ENCODE measurements at regions not wholly inside any gene's neighbourhood (a gene's known extent, or its start where the extent isn't known, plus 50 kb on each side); places are given as distances from the start of the nearest gene placed in this dataset.

GRCh38 chrX:51798701-51799100 is 55.5 kb downstream of the GSPT2 start:
- Mint-ChIP-seq H3K36me3 (ENCODE audit: low read depth) (peaks cover 3% of the 10 kb centered on the region), H3K4me3 (no peak overlapping the region), H3K27me3 (no peaks in the 10 kb centered on the region), H3K9me3 (ENCODE audit: low read depth) (no peaks in the 10 kb centered on the region), H3K4me1 (peaks cover 5% of the 10 kb centered on the region), H3K27ac (no peak overlapping the region)
- DNase-seq = no peak
- no peak for ATAC-seq
- intact Hi-C loops (cut with DNase I, micrococcal nuclease) = no loop called here
- POLR2A ChIA-PET = no interaction called here
- CTCF ChIA-PET = no interaction called here

GRCh38 chrX:51802917-51803688 is 59.9 kb downstream of the GSPT2 start:
- Mint-ChIP-seq H3K27ac (peak overlapping the region; percentile 98), H3K27me3 (no peaks in the 10 kb centered on the region), H3K9me3 (ENCODE audit: low read depth) (no peaks in the 10 kb centered on the region), H3K4me1 (peaks cover 21% of the 10 kb centered on the region), H3K4me3 (peak overlapping the region; percentile 100), H3K36me3 (ENCODE audit: low read depth) (peaks cover 10% of the 10 kb centered on the region)
- intact Hi-C loops (cut with DNase I, micrococcal nuclease) = loop anchor here (1.0 to 10.0 kb wide), 4 partner anchors 60 to 308 kb away; partner anchors contain the start of genes GSPT2 (in 2 of the 2), MAGED1 (in 1 of the 2) and NUDT11 (in 1 of the 2)
- peak; percentile 93 for ATAC-seq
- peak; percentile 72 for DNase-seq
- ChIA-PET POLR2A (no interaction called here), CTCF (interaction anchor here (0.8 kb wide), 1 partner anchor 162 kb away, joined by 3 read pairs; no protein-coding TSS in a partner anchor)

- ATAC-seq = no peak
- Mint-ChIP-seq H3K4me1 (peaks cover 21% of the 10 kb centered on the region), H3K4me3 (peak overlapping the region; percentile 100), H3K27me3 (no peaks in the 10 kb centered on the region), H3K27ac (no peak overlapping the region), H3K9me3 (ENCODE audit: low read depth) (no peaks in the 10 kb centered on the region), H3K36me3 (ENCODE audit: low read depth) (peaks cover 10% of the 10 kb centered on the region)
- CTCF ChIA-PET = no interaction called here
- intact Hi-C loops (cut with DNase I, micrococcal nuclease) = loop anchor here (1.0 to 10.0 kb wide), 4 partner anchors 61 to 309 kb away; partner anchors contain the start of genes GSPT2 (in 1 of the 2), MAGED1 (in 1 of the 2) and NUDT11 (in 1 of the 2)
- DNase-seq = no peak
- POLR2A ChIA-PET = no interaction called here
Measured at GRCh38 chrX:51803833-51804232, 60.6 kb downstream of the GSPT2 start.

- ChIA-PET POLR2A (no interaction called here), CTCF (no interaction called here)
- H3K27me3 Mint-ChIP-seq = no peaks in the 10 kb centered on the region
- no peak for DNase-seq
- no peak for ATAC-seq
- intact Hi-C loops (cut with DNase I, micrococcal nuclease) = loop anchor here in 1 of 2 experiments (10.0 kb wide), 1 partner anchor 310 kb away; the partner anchor contains the start of gene NUDT11
- H3K9me3 Mint-ChIP-seq (ENCODE audit: low read depth) = no peaks in the 10 kb centered on the region
- H3K36me3 Mint-ChIP-seq (ENCODE audit: low read depth) = peaks cover 10% of the 10 kb centered on the region
- no peak overlapping the region for H3K4me3 Mint-ChIP-seq
- H3K4me1 Mint-ChIP-seq = peaks cover 24% of the 10 kb centered on the region
- no peak overlapping the region for H3K27ac Mint-ChIP-seq
Measured at GRCh38 chrX:51804741-51805140, 61.5 kb downstream of the GSPT2 start.

GRCh38 chrX:51813886-51814460 is 70.7 kb downstream of the GSPT2 start:
- ATAC-seq (no peak), DNase-seq (no peak)
- H3K4me1 Mint-ChIP-seq = peaks cover 18% of the 10 kb centered on the region
- H3K36me3 Mint-ChIP-seq (ENCODE audit: low read depth) = peaks cover 11% of the 10 kb centered on the region
- no peaks in the 10 kb centered on the region for H3K9me3 Mint-ChIP-seq (ENCODE audit: low read depth)
- no peak overlapping the region for H3K27ac Mint-ChIP-seq
- ChIA-PET POLR2A (no interaction called here), CTCF (no interaction called here)
- H3K27me3 Mint-ChIP-seq = no peaks in the 10 kb centered on the region
- H3K4me3 Mint-ChIP-seq = no peak overlapping the region
- intact Hi-C loops (cut with DNase I, micrococcal nuclease) = no loop called here

- ChIA-PET POLR2A (no interaction called here), CTCF (no interaction called here)
- no peaks in the 10 kb centered on the region for H3K27me3 Mint-ChIP-seq
- DNase-seq (no peak), ATAC-seq (no peak)
- H3K4me3 Mint-ChIP-seq = no peak overlapping the region
- no peaks in the 10 kb centered on the region for H3K9me3 Mint-ChIP-seq (ENCODE audit: low read depth)
- peaks cover 8% of the 10 kb centered on the region for H3K36me3 Mint-ChIP-seq (ENCODE audit: low read depth)
- intact Hi-C loops (cut with DNase I, micrococcal nuclease) = no loop called here
- no peak overlapping the region for H3K27ac Mint-ChIP-seq
- H3K4me1 Mint-ChIP-seq = peaks cover 54% of the 10 kb centered on the region
Measured at GRCh38 chrX:51824061-51824460, 69.4 kb upstream of the MAGED1 start.

- intact Hi-C loops (cut with DNase I, micrococcal nuclease) = no loop called here
- ATAC-seq (no peak), DNase-seq (no peak)
- POLR2A ChIA-PET = no interaction called here
- H3K27me3 Mint-ChIP-seq = no peaks in the 10 kb centered on the region
- peaks cover 10% of the 10 kb centered on the region for H3K36me3 Mint-ChIP-seq (ENCODE audit: low read depth)
- no peaks in the 10 kb centered on the region for H3K9me3 Mint-ChIP-seq (ENCODE audit: low read depth)
- peaks cover 48% of the 10 kb centered on the region for H3K4me1 Mint-ChIP-seq
- H3K27ac Mint-ChIP-seq = no peak overlapping the region
- no peak overlapping the region for H3K4me3 Mint-ChIP-seq
- CTCF ChIA-PET = interaction anchor here (0.7 kb wide), 1 partner anchor 92 kb away, joined by 3 read pairs; no protein-coding TSS in a partner anchor
Measured at GRCh38 chrX:51825436-51825835, 68.0 kb upstream of the MAGED1 start.

- intact Hi-C loops (cut with DNase I, micrococcal nuclease) = no loop called here
- Mint-ChIP-seq H3K27me3 (no peaks in the 10 kb centered on the region), H3K27ac (no peak overlapping the region), H3K4me3 (no peak overlapping the region), H3K4me1 (peaks cover 11% of the 10 kb centered on the region), H3K36me3 (ENCODE audit: low read depth) (peaks cover 14% of the 10 kb centered on the region), H3K9me3 (ENCODE audit: low read depth) (no peaks in the 10 kb centered on the region)
- POLR2A ChIA-PET = no interaction called here
- CTCF ChIA-PET = no interaction called here
- no peak for ATAC-seq
- DNase-seq = no peak
Measured at GRCh38 chrX:51834076-51834475, 59.3 kb upstream of the MAGED1 start.

GRCh38 chrX:51836823-51837222 is 56.6 kb upstream of the MAGED1 start:
- ChIA-PET POLR2A (no interaction called here), CTCF (no interaction called here)
- no peak overlapping the region for H3K27ac Mint-ChIP-seq
- H3K9me3 Mint-ChIP-seq (ENCODE audit: low read depth) = no peaks in the 10 kb centered on the region
- no peak for DNase-seq
- H3K4me3 Mint-ChIP-seq = no peak overlapping the region
- peaks cover 12% of the 10 kb centered on the region for H3K36me3 Mint-ChIP-seq (ENCODE audit: low read depth)
- H3K4me1 Mint-ChIP-seq = peaks cover 11% of the 10 kb centered on the region
- no peaks in the 10 kb centered on the region for H3K27me3 Mint-ChIP-seq
- intact Hi-C loops (cut with DNase I, micrococcal nuclease) = no loop called here
- ATAC-seq = no peak

GRCh38 chrX:51837451-51837850 is 56.0 kb upstream of the MAGED1 start:
- Mint-ChIP-seq H3K27me3 (no peaks in the 10 kb centered on the region), H3K27ac (no peak overlapping the region), H3K36me3 (ENCODE audit: low read depth) (peaks cover 10% of the 10 kb centered on the region), H3K4me1 (peaks cover 8% of the 10 kb centered on the region), H3K9me3 (ENCODE audit: low read depth) (no peaks in the 10 kb centered on the region), H3K4me3 (no peak overlapping the region)
- CTCF ChIA-PET = no interaction called here
- POLR2A ChIA-PET = no interaction called here
- ATAC-seq (no peak), DNase-seq (no peak)
- intact Hi-C loops (cut with DNase I, micrococcal nuclease) = no loop called here

GRCh38 chrX:51837921-51838320 is 55.5 kb upstream of the MAGED1 start:
- H3K36me3 Mint-ChIP-seq (ENCODE audit: low read depth) = peaks cover 8% of the 10 kb centered on the region
- no peaks in the 10 kb centered on the region for H3K27me3 Mint-ChIP-seq
- H3K4me1 Mint-ChIP-seq = peaks cover 6% of the 10 kb centered on the region
- POLR2A ChIA-PET = no interaction called here
- intact Hi-C loops (cut with DNase I, micrococcal nuclease) = no loop called here
- no peak for DNase-seq
- CTCF ChIA-PET = interaction anchor here (0.6 kb wide), 1 partner anchor 20 kb away, joined by 4 read pairs; no protein-coding TSS in a partner anchor
- H3K27ac Mint-ChIP-seq = no peak overlapping the region
- H3K4me3 Mint-ChIP-seq = no peak overlapping the region
- no peaks in the 10 kb centered on the region for H3K9me3 Mint-ChIP-seq (ENCODE audit: low read depth)
- ATAC-seq = no peak
